Raji (cell line): ENCODE measurements at regions not wholly inside any gene's neighbourhood (a gene's known extent, or its start where the extent isn't known, plus 50 kb on each side); places are given as distances from the start of the nearest gene placed in this dataset.

Source experiments
- POLR2A ChIP-seq: IDR thresholded peaks from 2 replicates; pipeline ENCODE4 v1.6.1; 2011; ENCODE audit warnings: low read depth, low read length, control low read depth; ENCODE audit not compliant: insufficient read depth

DNA sequence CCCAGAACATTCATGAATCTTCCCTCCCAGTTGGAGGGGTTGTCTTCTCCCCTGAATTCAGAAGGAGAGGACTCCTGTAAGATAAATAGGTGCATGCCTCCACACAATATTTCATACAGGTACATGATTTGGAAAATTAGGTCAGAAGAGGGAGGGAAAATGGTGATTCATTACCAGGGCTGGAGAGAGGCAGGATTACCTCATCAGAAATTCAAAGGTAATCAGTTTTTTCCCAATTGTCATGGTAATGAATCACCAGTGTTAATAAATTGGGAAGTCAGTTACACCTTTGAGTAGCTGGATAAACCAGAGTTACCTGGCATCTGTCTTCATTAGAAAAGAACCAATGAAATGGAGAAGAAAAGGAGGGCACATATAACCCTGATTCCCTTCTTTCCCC, 128.5 kb downstream of the EN1 start:
- TF ChIP-seq POLR2A: no peak

DNA sequence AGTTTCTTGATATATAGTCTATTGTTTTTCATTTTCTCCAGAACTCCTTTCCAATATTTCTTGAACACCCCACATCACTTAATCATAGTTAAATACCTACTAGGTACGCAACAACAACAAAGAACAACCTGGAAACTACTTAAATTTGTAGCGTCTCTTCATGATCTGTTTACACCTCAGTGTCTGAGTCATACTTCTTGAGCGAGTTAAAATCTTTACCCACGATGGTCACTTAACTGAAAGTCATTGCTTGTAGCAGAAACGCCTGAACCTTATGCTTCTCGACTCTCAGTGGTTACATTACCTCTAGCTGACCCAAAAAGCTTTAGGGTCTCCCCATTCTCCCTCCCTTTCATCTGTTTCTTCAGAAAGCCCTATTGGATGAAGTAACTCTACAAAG, 131.3 kb downstream of the EN1 start:
- TF ChIP-seq POLR2A: no peak

DNA sequence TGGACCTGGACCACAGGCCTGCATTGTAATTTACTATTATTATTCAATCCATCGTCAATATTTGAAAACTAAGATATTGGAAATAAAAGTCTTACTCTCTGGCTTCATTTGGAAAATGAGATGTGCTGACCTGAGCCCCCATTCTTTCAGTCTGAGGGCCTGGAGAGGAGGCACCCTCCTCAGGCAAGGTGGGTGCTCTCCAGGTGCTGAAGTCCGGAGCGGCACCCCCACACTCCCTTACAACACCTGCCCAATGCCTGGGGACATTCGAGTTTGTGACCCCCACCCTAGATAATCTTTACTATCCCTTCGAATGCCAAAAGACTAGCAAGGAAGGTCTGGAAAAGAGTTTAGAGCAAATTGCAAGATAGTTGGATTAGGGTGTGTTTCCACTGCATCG, 133.3 kb downstream of the EN1 start:
- no peak for TF ChIP-seq POLR2A

DNA sequence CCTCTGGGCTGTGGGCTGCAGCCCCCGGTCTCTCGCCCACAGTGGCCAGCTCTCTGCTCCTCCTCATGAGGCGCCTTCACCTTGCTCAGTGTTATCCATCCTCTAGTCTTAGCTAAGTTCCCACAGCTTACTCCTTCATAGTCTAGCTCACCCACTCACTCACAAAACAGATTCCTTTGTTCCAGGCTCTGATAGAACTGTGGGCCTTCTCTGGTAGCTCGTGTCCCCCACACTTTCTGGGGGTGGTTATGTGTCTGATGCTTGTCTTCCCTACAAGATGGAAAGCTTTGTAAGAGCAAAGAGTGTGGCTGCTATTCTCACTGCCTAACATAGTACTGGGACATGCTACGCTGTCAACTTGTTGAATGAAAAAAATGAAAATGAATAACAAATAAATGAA, 135.8 kb downstream of the EN1 start:
- TF ChIP-seq POLR2A: no peak

DNA sequence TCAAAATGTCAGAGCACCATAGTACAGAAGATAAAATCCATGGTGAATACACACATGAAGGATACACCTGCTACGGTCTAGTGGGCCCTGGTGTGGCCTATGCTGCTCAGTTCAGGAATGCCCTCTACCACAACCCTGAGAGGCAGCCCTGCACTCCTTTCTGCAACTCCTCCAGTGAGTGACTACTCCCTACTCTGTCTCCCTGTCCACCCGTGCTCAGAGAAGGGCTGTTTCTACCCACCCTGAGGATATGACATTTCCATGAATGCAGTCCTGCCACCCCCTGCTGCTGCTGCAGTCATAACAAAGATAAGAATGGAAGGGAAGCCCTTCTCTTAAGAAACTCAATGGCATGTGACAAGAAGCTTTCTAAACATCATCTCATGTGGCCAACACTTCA, 137.0 kb downstream of the EN1 start:
- no peak for TF ChIP-seq POLR2A

DNA sequence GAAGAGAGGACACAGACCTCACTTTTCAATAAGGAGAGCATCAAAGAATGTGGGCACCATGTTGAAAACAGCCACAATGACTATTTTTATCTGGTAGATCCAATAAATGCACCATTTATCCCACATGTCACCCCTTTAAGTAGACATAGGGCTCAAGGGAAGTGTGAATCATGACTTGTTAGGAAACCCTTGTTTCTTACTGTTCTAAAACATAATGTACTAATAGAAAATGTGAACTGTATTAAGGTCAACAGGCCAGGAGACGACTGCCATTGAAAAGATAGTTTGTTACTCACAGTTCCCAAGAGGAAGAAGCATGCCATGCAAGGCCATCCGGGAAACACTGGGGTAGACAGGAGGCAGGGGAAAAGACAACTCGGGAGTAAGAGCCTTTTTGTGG, 137.7 kb downstream of the EN1 start:
- TF ChIP-seq POLR2A: no peak

DNA sequence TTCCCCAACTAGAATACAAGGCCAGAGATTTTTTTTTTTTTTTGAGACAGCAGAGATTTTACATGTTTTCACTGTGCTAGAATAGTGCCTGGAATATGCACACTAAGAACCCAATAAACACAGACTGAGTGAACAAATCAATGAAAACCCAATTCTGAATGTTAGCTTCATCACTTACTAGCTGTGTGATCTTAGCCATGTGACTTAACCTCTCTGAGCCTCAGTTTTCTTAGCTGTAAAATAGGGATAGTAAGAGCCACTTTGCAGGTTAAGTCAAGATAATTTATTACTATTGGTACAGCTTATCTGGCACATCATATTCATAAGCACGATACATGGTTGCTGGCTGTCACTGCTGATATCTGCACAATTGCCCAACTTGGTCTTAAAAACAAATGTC, 140.6 kb downstream of the EN1 start:
- no peak for TF ChIP-seq POLR2A

DNA sequence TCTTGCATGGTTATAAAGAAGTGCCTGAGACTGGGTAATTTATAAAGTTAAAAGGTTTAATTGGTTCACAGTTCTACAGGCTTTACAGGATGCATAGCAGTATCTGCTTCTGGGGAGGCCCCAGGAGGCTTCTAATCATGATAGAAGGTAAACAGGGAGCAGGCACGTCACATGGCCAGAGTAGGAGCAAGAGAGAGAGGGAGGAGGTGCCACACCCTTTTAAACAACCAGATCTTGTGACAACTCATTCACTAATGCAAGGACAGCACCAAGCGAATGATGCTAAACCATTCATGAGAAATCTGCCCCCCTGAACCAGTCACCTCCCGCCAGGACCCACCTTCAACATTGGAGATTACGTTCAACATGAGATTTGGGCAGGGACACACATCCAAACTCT, 141.1 kb downstream of the EN1 start:
- no peak for TF ChIP-seq POLR2A

DNA sequence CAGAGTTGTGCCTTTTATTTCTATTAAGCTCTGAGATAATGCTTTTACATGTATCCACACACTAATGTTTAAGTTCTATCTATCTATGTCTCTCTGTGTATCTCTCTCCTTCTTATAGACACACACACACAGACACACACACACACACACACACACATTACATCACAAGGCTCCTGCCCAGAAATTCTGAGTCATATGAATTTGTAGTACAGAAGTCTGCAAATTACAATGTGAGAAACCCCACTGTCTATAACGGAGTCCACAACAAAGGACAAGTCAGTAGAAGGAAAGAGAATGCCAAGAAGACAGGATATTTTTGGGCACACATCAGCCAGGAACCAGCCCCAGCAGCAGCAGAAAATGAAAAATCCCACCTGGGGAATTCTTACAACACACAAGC, 142.4 kb downstream of the EN1 start:
- TF ChIP-seq POLR2A: no peak

DNA sequence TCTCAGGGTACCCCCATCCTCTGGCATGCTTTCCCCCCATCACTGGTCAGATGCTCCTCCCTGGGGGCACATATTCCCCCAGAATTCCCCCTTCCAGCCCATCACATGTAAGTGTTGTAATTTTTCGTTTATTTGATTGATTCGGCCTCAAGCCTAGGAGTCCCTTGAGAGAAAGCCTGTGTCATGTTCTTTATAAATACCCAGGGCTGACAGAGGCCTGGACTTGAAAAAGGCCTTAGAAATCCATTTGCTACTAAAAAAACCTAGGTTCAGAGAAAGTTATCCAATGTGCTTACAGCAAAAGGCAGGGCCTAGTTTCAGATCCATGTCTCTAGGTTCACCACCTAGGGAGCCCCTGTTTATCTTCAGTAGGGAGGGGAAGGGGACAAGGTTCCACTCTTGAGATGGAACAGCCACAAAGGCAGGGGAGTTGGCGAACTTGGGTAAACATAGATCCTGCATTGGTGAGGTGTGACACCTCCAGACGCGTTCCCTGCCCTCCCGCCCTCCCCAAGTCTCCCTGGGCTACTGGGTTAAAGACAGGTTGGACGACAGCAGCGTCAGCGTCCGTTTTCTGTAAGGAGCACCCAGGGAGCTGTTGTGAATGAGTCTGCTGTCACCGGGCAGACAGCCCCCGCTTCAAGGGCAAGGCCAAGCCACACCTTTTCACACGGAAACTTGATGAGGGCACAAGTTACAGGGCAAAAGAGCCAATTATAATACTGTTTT, 147.8 kb downstream of the EN1 start:
- no peak for TF ChIP-seq POLR2A

DNA sequence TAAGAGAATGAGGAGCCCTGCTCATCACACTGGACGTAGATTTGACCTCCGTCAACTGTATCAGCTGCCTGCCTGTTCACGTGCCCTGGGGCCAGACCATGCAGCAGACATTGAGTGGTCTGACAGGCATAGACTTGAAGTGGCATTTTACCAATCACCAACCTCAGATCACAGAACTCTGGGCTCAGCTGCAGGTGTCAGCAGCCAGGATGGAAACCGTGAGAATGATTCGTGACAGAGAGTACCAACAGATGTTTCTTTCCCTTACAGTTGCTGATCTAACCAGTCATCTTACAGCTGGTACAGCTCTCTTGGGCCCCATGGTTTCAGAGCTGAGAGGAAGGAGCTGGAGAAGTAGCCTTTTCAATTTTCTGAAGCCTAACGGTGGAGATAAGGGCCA, 148.9 kb downstream of the EN1 start:
- TF ChIP-seq POLR2A: no peak

DNA sequence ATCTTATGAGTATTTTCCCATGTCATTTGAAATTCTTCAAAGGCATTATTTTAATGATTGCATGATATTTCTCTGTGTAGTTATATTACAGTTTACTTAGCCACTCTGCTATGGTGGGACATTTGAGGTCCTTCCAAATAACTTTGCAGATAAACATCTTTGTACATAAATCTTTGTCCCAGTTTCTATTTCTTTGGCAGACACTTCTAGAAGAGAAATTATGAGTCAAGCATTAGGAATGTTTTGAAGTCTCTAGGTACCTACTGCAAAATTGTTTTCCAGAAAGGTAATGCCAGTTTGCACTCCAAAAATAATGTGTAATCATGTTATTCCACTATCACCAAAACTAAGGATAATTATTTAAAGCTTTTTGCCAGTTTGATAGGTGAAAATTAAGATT, 149.7 kb downstream of the EN1 start:
- TF ChIP-seq POLR2A: no peak

DNA sequence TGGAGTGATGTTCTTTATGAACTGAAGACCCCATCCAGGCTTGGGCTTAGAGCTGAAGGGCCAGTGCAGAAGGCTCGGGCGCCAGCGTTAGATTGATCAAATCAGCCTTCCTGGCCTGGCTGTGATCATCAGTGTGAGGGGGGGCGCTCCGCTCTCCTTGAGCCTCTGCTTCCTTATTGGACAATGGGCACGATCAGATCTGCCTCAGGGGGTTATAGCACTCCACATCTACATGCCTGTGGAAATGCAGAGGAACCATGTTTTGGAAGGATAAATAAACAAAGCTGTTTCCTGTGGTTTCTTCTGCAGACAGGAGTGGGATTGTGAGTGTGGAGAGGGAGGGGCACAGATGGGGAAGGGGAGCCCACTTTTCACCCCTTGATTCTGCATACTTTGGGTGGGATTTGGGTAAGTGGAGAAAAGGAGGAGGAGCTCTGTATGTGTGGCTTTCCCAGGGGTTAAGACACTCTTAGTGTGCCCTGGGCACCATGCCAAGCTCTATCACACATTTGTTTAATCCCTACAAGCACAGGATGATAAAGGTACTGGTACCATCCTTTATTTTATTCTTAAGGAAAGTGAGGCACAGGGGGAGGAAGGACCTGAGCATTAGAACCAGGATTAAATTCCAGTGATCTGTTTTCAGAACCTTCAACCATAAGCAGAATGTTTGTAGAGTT, 150.5 kb downstream of the EN1 start:
- no peak for TF ChIP-seq POLR2A

DNA sequence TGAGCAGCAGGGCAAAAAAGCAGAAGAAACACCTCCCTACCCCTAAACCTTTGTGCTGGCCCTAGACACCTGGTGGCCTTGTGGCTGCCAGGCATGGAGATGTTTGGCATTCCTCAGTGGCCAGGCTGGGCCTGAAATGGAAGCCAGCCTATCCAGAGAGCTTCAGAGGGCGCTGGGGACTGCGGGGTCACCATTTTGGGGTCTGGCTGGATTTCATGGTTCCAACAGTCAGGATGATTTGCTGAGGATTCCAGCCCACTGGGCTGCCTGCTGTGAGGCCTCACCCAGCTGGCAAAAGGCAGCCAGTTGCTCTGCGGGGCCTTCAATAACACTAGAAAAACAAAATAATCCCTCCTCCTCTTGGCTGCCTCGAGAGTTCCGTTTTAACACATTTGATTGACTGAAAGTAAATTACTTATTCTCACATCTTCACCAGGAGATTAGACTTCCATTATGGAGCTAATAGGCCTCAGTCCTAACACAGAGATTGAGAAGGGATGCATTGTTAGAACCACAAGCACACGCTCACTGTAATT, 154.1 kb downstream of the EN1 start:
- TF ChIP-seq POLR2A: no peak

DNA sequence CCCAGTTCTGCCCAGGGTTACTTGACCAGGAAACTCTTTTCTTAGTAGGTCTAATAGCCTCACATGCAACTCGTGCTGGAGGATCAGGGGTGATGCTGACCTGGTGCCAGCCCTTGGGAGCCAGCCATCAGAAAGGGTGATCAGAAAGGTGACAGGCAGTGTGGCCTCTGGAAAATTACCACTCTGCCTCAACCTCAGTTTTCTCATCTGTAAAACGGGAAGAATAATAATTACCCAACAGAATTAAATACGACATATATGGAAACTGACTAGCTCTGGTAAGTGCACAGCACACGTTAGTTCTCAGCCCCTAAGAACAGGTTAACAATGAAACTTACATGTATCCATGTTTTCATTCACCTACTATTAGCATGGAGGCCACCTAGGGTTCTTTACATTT, 157.6 kb downstream of the EN1 start:
- no peak for TF ChIP-seq POLR2A

DNA sequence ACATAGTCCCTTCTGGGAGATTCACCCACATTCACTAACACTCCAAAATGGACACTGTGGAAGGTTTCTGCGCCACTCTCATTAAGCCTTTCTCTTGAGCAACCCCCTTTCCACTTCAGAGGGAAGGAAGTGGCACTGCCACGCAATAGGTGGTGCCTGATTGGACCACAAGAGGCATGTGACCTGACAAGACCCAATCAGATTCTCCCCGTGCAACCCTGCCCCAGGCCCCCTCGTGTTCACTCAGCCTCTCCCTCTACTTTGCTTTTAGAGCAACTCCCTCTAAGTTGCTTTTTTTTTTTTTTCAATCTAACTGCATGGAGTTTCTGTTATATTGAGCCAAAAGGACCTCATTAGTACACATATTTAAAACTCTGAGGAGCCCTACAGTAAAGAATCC, 158.0 kb downstream of the EN1 start:
- TF ChIP-seq POLR2A: no peak

DNA sequence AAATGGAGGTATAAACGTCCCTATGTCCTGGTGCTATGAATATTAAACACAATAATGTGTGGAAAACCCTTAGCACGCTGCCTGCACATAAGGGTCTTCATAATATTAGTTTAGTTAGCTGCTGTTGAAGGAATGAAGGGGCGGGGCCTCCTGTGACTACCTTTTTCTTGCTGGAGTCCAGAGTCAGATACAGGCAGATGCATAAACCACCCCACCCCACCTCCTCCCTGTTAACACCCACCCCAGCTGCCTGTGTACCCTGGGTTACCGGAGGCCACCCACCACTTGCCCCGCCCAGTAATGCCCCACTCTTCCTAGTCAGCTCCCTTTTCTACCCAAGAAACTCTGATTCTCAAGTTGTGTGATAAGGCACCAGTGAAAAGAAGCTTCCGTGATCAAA, 158.4 kb downstream of the EN1 start:
- no peak for TF ChIP-seq POLR2A

DNA sequence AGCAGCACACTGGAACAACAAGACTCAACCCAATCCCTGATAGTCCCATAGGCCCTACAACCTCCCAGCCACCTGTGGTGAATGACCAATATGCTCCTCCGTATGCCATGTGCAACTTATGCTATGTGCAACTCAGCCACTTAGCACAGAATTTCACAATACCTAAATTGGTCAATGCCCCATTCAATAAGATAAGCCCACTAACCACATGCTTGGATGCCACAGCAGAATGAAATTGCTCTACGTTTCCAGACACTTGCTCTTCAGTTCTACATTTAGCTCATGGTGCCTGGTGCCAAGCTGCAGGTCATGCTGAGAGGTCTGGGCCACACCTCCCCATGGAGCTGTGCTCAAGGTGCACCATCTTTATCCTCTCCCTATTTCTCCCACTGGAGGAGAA, 159.8 kb downstream of the EN1 start:
- no peak for TF ChIP-seq POLR2A

DNA sequence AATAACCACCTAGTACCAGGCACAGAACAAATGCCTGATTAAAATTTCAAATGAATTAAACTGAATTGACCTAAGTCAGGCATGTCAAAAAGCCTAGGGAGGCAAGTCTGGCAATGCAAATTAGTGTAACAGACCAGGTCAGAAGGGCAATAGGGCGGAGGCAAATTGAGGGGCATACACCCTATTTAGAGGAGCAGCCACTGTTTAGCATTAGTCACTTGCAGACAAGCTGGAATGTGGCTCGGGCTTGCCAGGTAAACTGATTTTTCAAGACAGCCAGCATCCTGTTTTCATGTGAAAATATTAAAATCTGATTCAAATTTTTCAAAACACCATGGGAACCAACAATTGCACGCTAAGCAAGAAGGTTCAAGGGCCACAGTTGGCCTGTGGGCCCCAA, 160.3 kb downstream of the EN1 start:
- no peak for TF ChIP-seq POLR2A
